ENCODE measurements at regions not wholly inside any gene's neighbourhood (a gene's known extent, or its start where the extent isn't known, plus 50 kb on each side); places are given as distances from the start of the nearest gene placed in this dataset.

DNA sequence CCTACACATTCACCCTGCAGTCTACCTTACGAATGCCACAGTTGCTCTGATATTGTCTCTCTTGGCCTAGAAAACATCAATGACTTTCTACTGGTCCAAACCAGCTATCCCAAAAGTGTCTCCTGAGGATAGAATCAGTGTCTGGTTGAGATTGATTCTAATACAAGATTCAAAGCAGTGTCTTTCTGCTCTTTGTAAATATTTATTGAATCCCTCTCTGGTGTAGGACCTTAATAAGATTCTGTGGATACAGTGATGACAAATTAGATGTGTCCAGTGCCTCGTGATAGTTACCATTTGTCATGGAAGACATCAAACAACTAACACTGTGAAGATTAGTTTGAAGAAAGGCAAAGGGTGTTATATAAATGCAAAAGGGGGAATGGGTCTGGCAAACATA is 380.7 kb upstream of the TRIB2 start:
- DNase-seq (no peak), ATAC-seq (no peak)
- no peak overlapping the region for H3K27ac ChIP-seq
- intact Hi-C loops (cut with DNase I): no loop called here
- H3K36me3 ChIP-seq: no peaks in the 10 kb centered on the region
- TF ChIP-seq CTCF (IDR thresholded peaks at IDR 0.05): no peak
- H3K4me3 ChIP-seq: no peak overlapping the region
- H3K4me1 ChIP-seq: no peaks in the 10 kb centered on the region
- H3K9me3 ChIP-seq: no peaks in the 10 kb centered on the region
- no peaks in the 10 kb centered on the region for H3K27me3 ChIP-seq

DNA sequence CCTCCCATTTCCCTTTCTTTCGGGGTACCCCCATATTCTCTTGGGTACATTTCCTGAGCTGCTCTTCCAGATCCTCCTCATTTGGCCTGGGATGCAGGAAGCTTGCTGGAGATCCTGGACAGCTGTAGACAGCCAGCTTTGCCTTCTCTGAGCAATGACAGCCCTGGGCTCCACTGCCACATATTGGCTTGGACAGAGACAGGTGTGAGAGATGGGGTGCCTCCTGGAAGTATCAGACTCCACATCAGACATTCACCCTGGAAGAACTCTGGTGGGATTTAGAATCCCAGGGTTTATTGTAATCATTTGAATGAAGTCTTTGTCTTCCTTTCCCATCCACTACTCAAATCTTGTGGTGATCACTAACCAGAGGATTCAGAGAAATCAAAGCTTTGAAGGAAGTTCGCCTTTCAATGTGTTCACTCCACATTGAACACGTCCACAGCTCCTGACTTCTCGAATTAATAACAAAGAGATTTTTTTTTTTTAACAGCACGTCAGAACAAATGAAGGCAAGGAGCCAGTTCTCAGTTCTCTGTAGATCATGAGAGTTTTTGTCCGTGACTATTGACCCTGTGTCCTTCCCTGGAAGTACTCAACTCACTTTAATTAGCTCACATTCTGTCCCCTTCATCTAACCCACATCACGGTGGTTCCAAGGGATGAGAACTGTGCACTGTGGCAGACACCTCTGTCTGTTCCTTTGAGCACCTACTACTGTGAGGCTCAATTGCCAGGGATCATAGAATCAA is 377.6 kb upstream of the TRIB2 start:
- Histone ChIP-seq H3K36me3 (no peaks in the 10 kb centered on the region), H3K9me3 (no peaks in the 10 kb centered on the region), H3K27ac (no peak overlapping the region), H3K4me3 (no peak overlapping the region), H3K4me1 (no peaks in the 10 kb centered on the region), H3K27me3 (no peaks in the 10 kb centered on the region)
- intact Hi-C loops (cut with DNase I): no loop called here
- no peak for TF ChIP-seq CTCF (IDR thresholded peaks at IDR 0.05)
- DNase-seq (no peak), ATAC-seq (no peak)

DNA sequence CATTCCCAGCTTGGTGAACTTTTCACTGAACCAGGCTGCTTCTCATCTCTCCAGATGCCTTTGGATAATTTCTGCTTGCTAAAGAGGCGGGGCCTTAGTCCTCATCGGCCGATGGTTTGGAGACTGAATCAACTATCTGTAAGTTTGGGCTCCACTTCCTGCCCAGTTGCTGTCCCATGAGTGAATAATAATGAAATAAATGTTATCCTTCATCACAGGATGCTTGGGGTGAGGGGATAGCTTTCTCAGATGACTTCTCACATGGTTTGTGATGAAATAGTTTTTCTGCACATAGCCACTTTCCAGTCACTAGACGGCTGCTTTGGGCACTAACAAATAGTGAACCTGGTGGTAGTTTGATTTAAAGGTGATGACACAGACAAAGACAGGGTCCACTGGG is 376.6 kb upstream of the TRIB2 start:
- no peaks in the 10 kb centered on the region for H3K4me1 ChIP-seq
- H3K27ac ChIP-seq: no peak overlapping the region
- H3K4me3 ChIP-seq: no peak overlapping the region
- TF ChIP-seq CTCF (IDR thresholded peaks at IDR 0.05): no peak
- intact Hi-C loops (cut with DNase I): no loop called here
- H3K36me3 ChIP-seq: no peaks in the 10 kb centered on the region
- no peak for ATAC-seq
- no peaks in the 10 kb centered on the region for H3K27me3 ChIP-seq
- no peaks in the 10 kb centered on the region for H3K9me3 ChIP-seq
- no peak for DNase-seq

DNA sequence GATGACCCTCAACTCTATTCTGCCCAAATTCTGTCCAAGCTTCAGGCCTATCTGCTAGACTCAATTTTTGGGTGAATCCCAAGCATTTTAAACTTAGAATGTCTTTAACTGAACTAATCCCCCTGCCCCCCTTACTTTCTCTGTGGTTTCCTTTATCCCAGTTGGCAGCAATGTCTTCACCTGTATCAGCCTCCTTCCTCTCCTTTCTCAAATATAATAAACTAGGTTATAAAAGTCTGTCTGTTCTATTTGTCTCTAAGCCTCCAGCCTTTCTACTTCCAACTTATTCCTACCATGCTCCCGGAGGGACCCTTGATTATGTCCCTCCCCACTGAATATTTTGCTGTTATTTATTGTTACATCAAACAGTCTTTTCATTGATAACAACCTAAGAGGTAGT is 375.5 kb upstream of the TRIB2 start:
- ATAC-seq: no peak
- intact Hi-C loops (cut with DNase I): no loop called here
- no peaks in the 10 kb centered on the region for H3K9me3 ChIP-seq

GRCh38 chr2:12341920-12342319 is 374.8 kb upstream of the TRIB2 start:
- H3K27me3 ChIP-seq: no peaks in the 10 kb centered on the region
- no peak overlapping the region for H3K4me3 ChIP-seq
- no peak overlapping the region for H3K27ac ChIP-seq
- ATAC-seq (no peak), DNase-seq (no peak)
- no peaks in the 10 kb centered on the region for H3K4me1 ChIP-seq
- intact Hi-C loops (cut with DNase I): no loop called here
- H3K9me3 ChIP-seq: no peaks in the 10 kb centered on the region
- H3K36me3 ChIP-seq: no peaks in the 10 kb centered on the region
- TF ChIP-seq CTCF (IDR thresholded peaks at IDR 0.05): no peak

More for the DNA sequence above, 375.5 kb upstream of the TRIB2 start:
- Histone ChIP-seq H3K4me1 (no peaks in the 10 kb centered on the region), H3K36me3 (no peaks in the 10 kb centered on the region), H3K27me3 (no peaks in the 10 kb centered on the region), H3K4me3 (no peak overlapping the region), H3K27ac (no peak overlapping the region)
- no peak for TF ChIP-seq CTCF (IDR thresholded peaks at IDR 0.05)
- no peak for DNase-seq

- ATAC-seq (no peak), DNase-seq (no peak)
- intact Hi-C loops (cut with DNase I): no loop called here
- no peak for TF ChIP-seq CTCF (IDR thresholded peaks at IDR 0.05)
- Histone ChIP-seq H3K27me3 (no peaks in the 10 kb centered on the region), H3K9me3 (no peaks in the 10 kb centered on the region), H3K36me3 (no peaks in the 10 kb centered on the region), H3K4me3 (no peak overlapping the region), H3K27ac (no peak overlapping the region), H3K4me1 (no peaks in the 10 kb centered on the region)
Measured at GRCh38 chr2:12343141-12343540, 373.6 kb upstream of the TRIB2 start.
